NCI-H1092 (cell line): ENCODE measurements at regions not wholly inside any gene's neighbourhood (a gene's known extent, or its start where the extent isn't known, plus 50 kb on each side); places are given as distances from the start of the nearest gene placed in this dataset.
"Not testable (repeated sequence)": the region's sequence is repeated elsewhere in the genome, so short reads cannot be mapped to it uniquely, and the experiment has no call there.

Source experiments
- DNase-seq: peaks from one replicate; lab custom pipeline; 2025; lab: John Stamatoyannopoulos, UW

DNA sequence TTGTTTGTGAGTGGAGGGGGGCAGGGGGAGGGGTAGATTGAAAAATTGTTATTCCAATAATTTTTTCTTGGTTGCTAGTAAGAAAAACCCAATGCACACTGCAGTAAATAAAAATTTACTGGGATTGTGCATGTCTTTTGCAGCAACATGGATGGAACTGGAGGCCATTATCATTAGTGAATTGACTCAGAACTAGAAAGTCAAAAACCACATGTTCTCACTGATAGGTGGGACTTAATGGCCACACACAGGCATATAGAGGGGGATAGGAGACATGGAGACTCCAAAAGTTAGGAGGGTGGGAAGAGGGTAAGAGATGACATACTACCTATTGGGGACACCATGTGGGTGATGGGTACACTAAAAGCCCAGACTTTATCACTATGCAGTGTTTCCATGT, 67.2 kb downstream of the BUB3 start:
- no peak for DNase-seq

GRCh38 chr10:123222832-123223231, 68.6 kb downstream of the BUB3 start:
- no peak for DNase-seq

DNA sequence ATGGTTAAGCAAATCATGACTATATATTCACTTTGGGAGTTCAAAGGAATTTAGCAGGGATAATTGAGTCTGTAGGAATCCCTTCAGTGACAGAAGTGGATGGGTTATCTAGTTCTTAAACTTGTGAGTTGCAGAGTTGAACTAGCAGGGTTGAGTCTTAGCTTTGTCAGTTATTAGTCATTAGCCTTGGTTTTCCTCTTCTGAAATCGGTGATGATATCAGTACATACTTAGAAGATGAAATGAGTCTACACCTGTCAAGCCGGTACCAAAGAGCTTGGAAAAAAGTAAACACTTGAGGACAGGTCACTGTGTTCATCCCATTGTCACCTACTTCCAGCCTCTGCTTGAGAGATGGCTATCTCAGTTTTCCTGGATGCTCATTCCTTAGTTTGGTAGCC, 73.5 kb downstream of the BUB3 start:
- no peak for DNase-seq

- DNase-seq: no peak
Observed at GRCh38 chr10:123229927-123230630, 75.9 kb downstream of the BUB3 start.

DNA sequence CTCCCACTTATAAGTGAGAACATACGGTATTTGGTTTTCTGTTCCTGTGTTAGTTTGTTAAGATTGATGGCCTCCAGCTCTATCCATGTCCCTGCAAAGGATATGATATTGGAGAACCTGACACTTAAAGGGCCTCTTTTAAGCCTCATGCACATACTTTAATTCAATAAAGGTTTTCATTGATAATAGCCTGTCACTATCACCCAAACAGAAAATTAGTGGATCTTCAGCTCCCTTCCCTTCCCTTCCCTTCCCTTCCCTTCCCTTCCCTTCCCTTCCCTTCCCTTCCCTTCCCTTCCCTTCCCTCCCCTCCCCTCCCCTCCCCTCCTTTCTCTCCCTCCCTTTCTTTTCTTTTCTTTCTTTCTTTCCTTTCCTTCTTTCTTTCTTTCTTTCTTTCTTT, 78.7 kb downstream of the BUB3 start:
- not testable (repeated sequence) for DNase-seq

DNA sequence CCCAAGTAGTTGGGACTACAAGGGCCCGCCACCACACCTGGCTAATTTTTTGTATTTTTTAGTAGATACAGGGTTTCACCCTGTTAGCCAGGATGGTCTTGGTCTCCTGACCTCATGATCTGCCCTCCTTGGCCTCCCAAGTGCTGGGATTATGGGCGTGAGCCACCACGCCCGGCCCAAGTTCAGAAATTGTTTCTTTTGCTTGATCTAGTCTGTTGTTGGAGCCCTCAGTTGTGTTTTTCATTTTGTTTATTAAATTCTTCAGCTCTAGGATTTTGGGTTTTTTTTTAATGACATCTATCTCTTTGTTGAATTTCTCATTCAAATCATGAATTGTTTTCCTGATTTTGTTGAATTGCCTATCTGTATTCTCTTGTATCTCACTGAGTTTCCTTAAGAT, 80.8 kb downstream of the BUB3 start:
- not testable (repeated sequence) for DNase-seq

GRCh38 chr10:123236126-123236525, 81.9 kb downstream of the BUB3 start:
- DNase-seq: no peak

DNA sequence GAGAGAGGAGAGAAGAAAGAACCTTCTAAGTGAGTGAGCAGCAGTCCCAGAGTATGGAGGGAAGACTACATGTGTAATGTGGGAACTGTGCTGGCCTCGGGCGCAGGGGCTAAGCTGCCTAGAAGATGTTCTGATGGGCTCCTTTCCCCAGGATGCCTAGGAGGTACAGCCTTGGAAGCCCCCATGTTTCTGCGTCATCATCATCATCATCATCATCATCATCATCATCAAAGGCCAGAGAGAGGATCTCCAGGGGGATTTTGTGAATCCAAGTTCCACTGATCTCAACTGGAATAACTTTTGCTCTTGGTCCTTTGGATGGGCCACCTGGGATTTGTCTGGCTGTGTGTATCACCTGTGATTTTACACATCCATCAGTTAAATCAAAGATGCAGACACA, 86.0 kb downstream of the BUB3 start:
- DNase-seq: no peak

- no peak for DNase-seq
Observed at GRCh38 chr10:123240776-123241175, 86.6 kb downstream of the BUB3 start.

- DNase-seq: no peak
Observed at GRCh38 chr10:123241391-123242141, 87.4 kb downstream of the BUB3 start.

GRCh38 chr10:123244747-123245146, 90.5 kb downstream of the BUB3 start:
- DNase-seq: no peak

DNA sequence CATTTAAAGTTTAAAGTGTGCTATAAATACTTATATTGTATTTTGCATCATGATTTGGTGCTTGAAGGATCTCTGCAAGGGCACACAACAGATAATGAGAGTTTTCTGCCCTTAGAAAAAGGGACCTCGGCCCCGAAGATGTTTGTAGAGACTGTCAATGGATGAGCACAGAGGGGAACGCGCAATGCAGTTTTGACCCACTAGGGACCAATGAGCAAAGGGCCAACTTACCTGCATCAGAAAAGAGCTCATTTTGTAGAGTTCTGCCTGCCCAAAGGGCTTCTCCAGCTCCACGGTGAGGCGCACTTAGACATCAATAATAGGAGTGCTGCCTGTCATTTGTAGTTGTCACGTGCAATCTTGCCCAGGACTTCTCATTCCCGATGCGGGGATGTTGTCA, 91.1 kb downstream of the BUB3 start:
- DNase-seq: no peak

- DNase-seq: no peak
Observed at GRCh38 chr10:123249894-123250293, 95.7 kb downstream of the BUB3 start.

- no peak for DNase-seq
Observed at GRCh38 chr10:123250640-123251039, 96.4 kb downstream of the BUB3 start.

DNA sequence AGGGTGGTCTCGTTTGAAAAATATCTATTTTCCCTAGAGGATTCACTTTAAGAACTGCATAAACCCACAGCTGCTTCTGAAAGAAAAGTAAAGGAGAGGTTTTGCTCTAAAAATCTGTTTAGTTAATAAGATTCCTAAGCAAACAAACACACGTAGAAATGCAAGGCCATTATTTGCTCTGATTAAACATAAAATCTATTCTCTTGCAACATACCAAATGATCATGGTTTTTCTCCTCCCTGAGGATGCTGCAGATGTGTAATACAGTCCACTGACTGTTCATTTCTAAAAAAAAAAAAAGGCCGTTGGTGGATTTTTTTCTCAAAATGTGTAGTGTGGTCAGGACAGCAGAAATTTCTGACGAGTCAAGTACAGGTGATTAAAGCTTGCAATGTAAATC, 98.6 kb downstream of the BUB3 start:
- DNase-seq: no peak

GRCh38 chr10:123254343-123254742, 100.1 kb downstream of the BUB3 start:
- not testable (repeated sequence) for DNase-seq

GRCh38 chr10:123257904-123258456, 103.8 kb downstream of the BUB3 start:
- no peak for DNase-seq

DNA sequence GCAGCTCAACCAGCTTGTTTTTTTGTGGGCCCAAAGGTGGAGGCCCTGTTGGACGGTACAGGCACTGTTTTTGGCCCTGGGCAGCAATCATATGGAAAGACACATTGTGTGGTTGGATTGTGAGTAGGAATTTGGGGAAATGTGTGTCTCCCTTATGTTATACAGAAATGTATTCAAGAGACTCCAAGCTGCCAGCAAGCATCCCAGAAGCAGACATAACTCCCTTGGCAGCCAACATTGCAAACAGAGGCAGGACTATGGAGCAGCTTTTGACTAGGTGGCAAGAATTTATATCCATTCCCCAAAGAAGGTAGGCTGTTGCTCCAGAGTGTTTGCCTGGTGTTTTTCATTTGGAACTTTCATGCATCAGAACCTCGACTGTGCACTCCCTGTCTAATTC, 104.9 kb downstream of the BUB3 start:
- DNase-seq: no peak

GRCh38 chr10:123259791-123260190, 105.6 kb downstream of the BUB3 start:
- DNase-seq: no peak

GRCh38 chr10:123262456-123262855, 108.3 kb downstream of the BUB3 start:
- DNase-seq: no peak

GRCh38 chr10:123266971-123267370, 112.8 kb downstream of the BUB3 start:
- DNase-seq: no peak

DNA sequence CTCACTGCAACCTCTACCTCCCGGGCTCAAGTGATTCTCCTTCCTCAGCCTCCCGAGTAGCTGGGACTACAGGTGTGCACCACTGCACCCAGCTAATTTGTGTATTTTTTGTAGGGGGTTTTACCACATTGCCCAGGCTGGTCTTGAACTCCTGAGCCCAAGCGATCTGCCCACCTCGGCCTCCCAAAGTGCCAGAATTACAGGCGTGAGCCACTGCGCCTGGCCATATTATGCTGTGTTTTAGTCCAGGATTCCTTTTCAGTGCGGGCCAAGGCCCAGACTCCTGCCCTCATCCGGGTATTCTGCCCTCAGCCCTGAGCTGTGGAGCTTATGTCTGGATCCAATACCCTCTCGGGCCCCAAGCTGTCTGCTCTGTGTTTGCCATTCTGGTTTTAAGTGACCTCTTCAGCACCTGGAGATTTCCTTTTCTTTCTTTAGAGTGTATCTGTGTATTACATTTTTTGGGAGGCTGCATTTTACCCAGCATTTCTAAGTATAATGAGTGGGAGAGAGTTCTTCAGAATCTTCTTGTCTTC, 114.9 kb downstream of the BUB3 start:
- peak; percentile 62 for DNase-seq

DNA sequence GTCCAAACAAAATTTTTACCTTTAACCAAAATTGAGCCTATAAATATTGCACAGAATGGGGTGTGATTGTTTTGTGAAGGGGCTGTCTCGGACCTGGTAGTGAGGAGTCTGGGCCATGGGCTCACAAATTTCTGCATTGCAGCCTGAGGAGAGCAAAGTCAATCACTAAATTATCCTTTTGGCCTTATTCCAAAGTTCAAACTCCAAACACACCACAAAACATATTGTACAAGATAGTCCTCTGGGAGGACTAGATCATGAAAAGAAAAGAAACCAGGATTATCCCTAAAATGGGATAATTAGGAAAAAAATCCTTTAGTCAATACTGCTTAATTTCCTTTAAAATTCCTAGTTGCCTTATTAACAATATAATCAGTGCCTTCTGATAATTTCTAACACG, 115.5 kb downstream of the BUB3 start:
- no peak for DNase-seq
